Coronary artery (tissue), 2 donors: ENCODE measurements at regions not wholly inside any gene's neighbourhood (a gene's known extent, or its start where the extent isn't known, plus 50 kb on each side); places are given as distances from the start of the nearest gene placed in this dataset.

Experiments used
- DNase-seq: peaks from one replicate; pipeline ENCODE4 v3.0.0-alpha.2; 2017; ENCODE audit warnings: low spot score
- H3K27ac ChIP-seq, 2 donors: fragments of 200-600 bp; sonication (generic); one replicate each; pipeline ENCODE4 v1.5.1; 2016 to 2019
- H3K4me3 ChIP-seq: fragments of 200-600 bp; sonication (generic); 2 replicates; pipeline ENCODE4 v1.5.1; 2016; ENCODE audit warnings: mild to moderate bottlenecking, moderate library complexity
- CTCF ChIP-seq: fragments of 200-600 bp; sonication (generic); IDR thresholded peaks from one replicate; pipeline ENCODE4 v1.5.1; 2019; ENCODE audit warnings: antibody characterized with exemption

DNA sequence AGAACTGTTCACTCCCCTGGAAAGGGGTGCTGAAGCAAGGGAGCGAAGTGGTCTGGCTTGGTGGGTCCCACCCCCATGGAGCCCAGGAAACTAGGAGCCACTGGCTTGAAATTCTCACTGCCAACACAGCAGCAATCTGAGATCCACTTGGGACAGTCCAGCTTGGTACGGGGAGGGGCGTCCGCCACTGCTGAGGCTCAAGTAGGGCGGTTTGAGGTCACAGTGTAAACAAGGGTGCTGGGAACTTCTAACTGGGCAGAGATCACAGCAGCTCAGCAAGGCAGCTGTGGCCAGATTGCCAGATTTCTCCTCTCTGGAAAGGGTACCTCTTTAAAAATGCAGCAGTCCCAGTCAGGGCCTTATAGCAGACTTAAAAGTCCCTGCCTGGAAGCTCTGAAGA lies 53.9 kb upstream of the GALNTL6 start:
- Histone ChIP-seq H3K27ac (no peak overlapping the region), H3K4me3 (no peak overlapping the region)
- TF ChIP-seq CTCF, result no peak
- DNase-seq, result no peak

GRCh38 chr4:171751538-171751937 lies 61.7 kb upstream of the GALNTL6 start:
- no peak overlapping the region for H3K4me3 ChIP-seq
- no peak overlapping the region for H3K27ac ChIP-seq
- no peak for DNase-seq
- no peak for TF ChIP-seq CTCF

GRCh38 chr4:171746418-171746817 lies 66.8 kb upstream of the GALNTL6 start:
- no peak for DNase-seq
- no peak for TF ChIP-seq CTCF
- no peak overlapping the region for H3K4me3 ChIP-seq
- H3K27ac ChIP-seq, result no peak overlapping the region

- Histone ChIP-seq H3K27ac (no peak overlapping the region), H3K4me3 (no peak overlapping the region)
- DNase-seq, result no peak
- TF ChIP-seq CTCF, result no peak
These were observed 70.8 kb upstream of the GALNTL6 start for GRCh38 chr4:171742436-171742835.

DNA sequence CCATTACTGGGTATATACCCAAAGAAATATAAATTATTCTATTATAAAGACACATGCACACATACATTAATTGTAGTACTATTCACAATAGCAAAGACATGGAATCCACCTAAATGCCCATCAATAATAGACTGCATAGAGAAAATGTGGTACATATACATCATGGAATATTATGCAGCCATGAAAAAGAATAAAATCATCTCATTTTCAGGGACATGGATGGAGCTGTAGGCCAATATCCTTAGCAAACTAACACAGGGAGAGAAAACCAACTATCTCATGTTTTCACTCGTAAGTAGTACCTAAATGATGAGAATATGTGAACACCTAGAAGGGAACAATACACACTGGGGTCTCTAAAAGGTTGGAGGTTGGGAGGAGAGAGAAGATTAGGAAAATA lies 86.0 kb upstream of the GALNTL6 start:
- H3K4me3 ChIP-seq, result no peak overlapping the region
- DNase-seq, result no peak
- TF ChIP-seq CTCF, result no peak
- no peak overlapping the region for H3K27ac ChIP-seq

DNA sequence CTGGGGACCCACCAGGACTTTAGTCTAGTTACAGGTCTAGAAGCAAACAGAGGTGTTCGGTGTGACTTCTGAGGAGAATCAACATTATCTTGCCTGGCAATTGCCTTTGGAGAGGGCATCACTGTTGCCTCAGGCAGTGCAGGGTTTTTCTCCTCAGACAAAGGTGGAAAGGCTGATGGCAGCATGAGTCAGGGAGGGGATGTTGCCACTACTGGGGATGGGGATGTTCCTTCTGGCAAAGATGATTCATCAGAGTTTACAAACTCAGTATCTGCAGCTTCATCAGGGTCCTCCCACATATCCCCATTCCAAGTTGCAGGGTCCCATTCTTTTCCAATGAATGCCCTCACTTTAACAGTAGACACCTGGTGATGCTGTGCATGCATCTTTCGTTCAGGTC lies 91.3 kb upstream of the GALNTL6 start:
- no peak for DNase-seq
- H3K27ac ChIP-seq, result no peak overlapping the region
- no peak overlapping the region for H3K4me3 ChIP-seq
- no peak for TF ChIP-seq CTCF

DNA sequence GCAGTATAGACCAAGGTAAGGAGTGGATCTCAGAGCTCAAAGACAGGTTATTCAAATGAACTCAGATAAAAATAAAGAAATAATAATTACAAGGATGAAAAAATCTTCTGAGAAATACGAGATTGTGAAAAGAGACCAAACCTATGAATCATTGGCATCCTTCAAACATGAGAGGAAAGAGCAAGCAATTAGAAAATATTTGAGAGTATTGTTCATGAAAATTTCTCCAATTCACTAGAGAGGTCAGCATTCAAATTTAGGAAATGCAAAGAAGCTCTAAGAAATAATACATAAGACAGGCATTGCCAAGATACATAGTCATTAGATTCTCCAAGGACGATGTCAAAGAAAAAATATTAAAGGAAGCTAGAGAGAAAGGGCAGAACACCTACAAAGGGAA lies 93.5 kb upstream of the GALNTL6 start:
- no peak overlapping the region for H3K4me3 ChIP-seq
- DNase-seq, result no peak
- H3K27ac ChIP-seq, result no peak overlapping the region
- no peak for TF ChIP-seq CTCF
